ENCODE measurements at regions not wholly inside any gene's neighbourhood (a gene's known extent, or its start where the extent isn't known, plus 50 kb on each side); places are given as distances from the start of the nearest gene placed in this dataset.

DNA sequence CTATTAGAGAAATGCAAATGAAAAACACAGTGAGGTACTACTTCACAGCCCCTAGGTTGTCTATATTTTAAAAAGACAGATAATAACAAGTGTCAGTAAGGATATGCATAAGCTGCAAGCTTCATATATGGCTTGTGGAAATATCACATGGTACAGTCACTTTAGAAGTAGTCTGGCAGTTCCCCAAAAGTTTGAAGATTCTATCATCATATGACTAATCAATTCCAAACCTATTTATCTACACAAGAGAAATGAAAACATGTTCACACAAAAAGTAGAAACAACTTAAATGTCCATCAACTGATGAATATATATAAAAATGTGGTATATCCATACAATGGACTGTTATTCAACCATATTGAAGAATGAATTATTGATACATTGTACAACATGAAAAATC is 185.8 kb upstream of the STK26 start:
- TF ChIP-seq, protein P1, sequence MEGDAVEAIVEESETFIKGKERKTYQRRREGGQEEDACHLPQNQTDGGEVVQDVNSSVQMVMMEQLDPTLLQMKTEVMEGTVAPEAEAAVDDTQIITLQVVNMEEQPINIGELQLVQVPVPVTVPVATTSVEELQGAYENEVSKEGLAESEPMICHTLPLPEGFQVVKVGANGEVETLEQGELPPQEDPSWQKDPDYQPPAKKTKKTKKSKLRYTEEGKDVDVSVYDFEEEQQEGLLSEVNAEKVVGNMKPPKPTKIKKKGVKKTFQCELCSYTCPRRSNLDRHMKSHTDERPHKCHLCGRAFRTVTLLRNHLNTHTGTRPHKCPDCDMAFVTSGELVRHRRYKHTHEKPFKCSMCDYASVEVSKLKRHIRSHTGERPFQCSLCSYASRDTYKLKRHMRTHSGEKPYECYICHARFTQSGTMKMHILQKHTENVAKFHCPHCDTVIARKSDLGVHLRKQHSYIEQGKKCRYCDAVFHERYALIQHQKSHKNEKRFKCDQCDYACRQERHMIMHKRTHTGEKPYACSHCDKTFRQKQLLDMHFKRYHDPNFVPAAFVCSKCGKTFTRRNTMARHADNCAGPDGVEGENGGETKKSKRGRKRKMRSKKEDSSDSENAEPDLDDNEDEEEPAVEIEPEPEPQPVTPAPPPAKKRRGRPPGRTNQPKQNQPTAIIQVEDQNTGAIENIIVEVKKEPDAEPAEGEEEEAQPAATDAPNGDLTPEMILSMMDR (IDR thresholded peaks at IDR 0.05; ENCODE audit: low read length): no peak
- TF ChIP-seq EZH2 (optimal IDR thresholded peaks at IDR 0.05; ENCODE audit: low read depth, low read length) (no peak), EZH2phosphoT487 (IDR thresholded peaks at IDR 0.05; ENCODE audit: low read length) (no peak)
